Fibroblast of lung (primary cell): ENCODE measurements at regions not wholly inside any gene's neighbourhood (a gene's known extent, or its start where the extent isn't known, plus 50 kb on each side); places are given as distances from the start of the nearest gene placed in this dataset.

ENCODE experiments used
- DNase-seq, 2 donors: peaks; one replicate each; pipeline versions ENCODE4 v3.0.0 to v3.0.0-alpha.2; 2010; ENCODE audit warnings: low read depth in 2 of 2
- H2AFZ ChIP-seq: 2 replicates; pipeline ENCODE4 v1.5.1; 2012; ENCODE audit warnings: low read length, control low read depth, inconsistent platforms
- H3K27ac ChIP-seq: 2 replicates; pipeline ENCODE4 v1.5.1; 2011; ENCODE audit warnings: low read length, control low read depth; ENCODE audit not compliant: insufficient read depth
- H3K27me3 ChIP-seq: 2 replicates; pipeline ENCODE4 v1.5.1; 2011; ENCODE audit warnings: mild to moderate bottlenecking, low read length; ENCODE audit not compliant: control insufficient read depth, insufficient read depth
- H3K36me3 ChIP-seq: 2 replicates; pipeline ENCODE4 v1.5.1; 2011; ENCODE audit warnings: low read length; ENCODE audit not compliant: control insufficient read depth, insufficient read depth
- H3K4me1 ChIP-seq: 2 replicates; pipeline ENCODE4 v1.5.1; 2011; ENCODE audit warnings: low read length; ENCODE audit not compliant: control insufficient read depth, insufficient read depth; ENCODE audit errors: extremely low read depth
- H3K4me2 ChIP-seq: 2 replicates; pipeline ENCODE4 v1.5.1; 2011; ENCODE audit warnings: low read length, control low read depth; ENCODE audit not compliant: insufficient read depth; ENCODE audit errors: extremely low read depth
- H3K4me3 ChIP-seq, 4 experiments: fragments of 200-600 bp in 1 of 4; sonication (generic) in 1 of 4; replicated peaks in 1 of 4; 2 replicates each; pipeline ENCODE4 v1.5.1; 2011 to 2016; ENCODE audit warnings: low read length in 4 of 4, low read depth in 3 of 4, mild to moderate bottlenecking in 3 of 4, control low read depth in 2 of 4, inconsistent platforms in 1 of 4, mixed read lengths in 1 of 4; ENCODE audit not compliant: insufficient read depth in 1 of 4; ENCODE audit errors: control extremely low read depth in 1 of 4
- H3K79me2 ChIP-seq: 2 replicates; pipeline ENCODE4 v1.5.1; 2012; ENCODE audit warnings: mild to moderate bottlenecking, low read length, inconsistent platforms; ENCODE audit not compliant: control insufficient read depth, insufficient read depth
- H3K9ac ChIP-seq: 2 replicates; pipeline ENCODE4 v1.5.1; 2011; ENCODE audit warnings: mild to moderate bottlenecking, low read length, control low read depth; ENCODE audit not compliant: insufficient read depth
- H3K9me3 ChIP-seq: 2 replicates; pipeline ENCODE4 v1.5.1; 2012; ENCODE audit warnings: low read depth, low read length; ENCODE audit not compliant: control insufficient read depth, insufficient read depth
- H4K20me1 ChIP-seq: 2 replicates; pipeline ENCODE4 v1.5.1; 2011; ENCODE audit warnings: low read length; ENCODE audit not compliant: control insufficient read depth, insufficient read depth; ENCODE audit errors: extremely low read depth
- CTCF ChIP-seq, 2 donors: IDR thresholded peaks in 1 of 2; conservative IDR thresholded peaks in 1 of 2; 1 replicate in 1 of 2; 2 replicates in 1 of 2; pipeline ENCODE4 v1.5.1; 2011 to 2012; ENCODE audit warnings: low read length in 2 of 2, control low read depth in 1 of 2, inconsistent platforms in 1 of 2, low read depth in 1 of 2, mild to moderate bottlenecking in 1 of 2
- EZH2 ChIP-seq: IDR thresholded peaks from 2 replicates; pipeline ENCODE4 v1.5.1; 2012; ENCODE audit warnings: low read length, control low read depth, mild to moderate bottlenecking; ENCODE audit errors: missing control alignments

GRCh38 chr2:139514951-139515350 is 734.8 kb upstream of the NXPH2 start:
- TF ChIP-seq CTCF (conservative IDR thresholded peaks at IDR 0.05 in 1 of 2, IDR thresholded peaks at IDR 0.05 in 1 of 2; ENCODE audit: low read depth in 1 of 2, low read length in 2 of 2) (no peak), EZH2 (no peak)
- no peak overlapping the region for H3K4me3 ChIP-seq

GRCh38 chr2:139495851-139496250 is 715.7 kb upstream of the NXPH2 start:
- Histone ChIP-seq H2AFZ (no peak overlapping the region), H3K36me3 (no peaks in the 10 kb centered on the region), H3K9ac (no peak overlapping the region), H3K79me2 (no peaks in the 10 kb centered on the region), H3K4me2 (no peak overlapping the region), H4K20me1 (no peaks in the 10 kb centered on the region), H3K27me3 (no peaks in the 10 kb centered on the region), H3K4me1 (no peaks in the 10 kb centered on the region), H3K27ac (no peak overlapping the region), H3K4me3 (no peak overlapping the region), H3K9me3 (no peaks in the 10 kb centered on the region)
- no peak for DNase-seq
- TF ChIP-seq EZH2 = no peak
- no peak for TF ChIP-seq CTCF (conservative IDR thresholded peaks at IDR 0.05 in 1 of 2, IDR thresholded peaks at IDR 0.05 in 1 of 2; ENCODE audit: low read depth in 1 of 2, low read length in 2 of 2)

More at GRCh38 chr2:139514951-139515350, 734.8 kb upstream of the NXPH2 start:
- no peaks in the 10 kb centered on the region for H3K4me1 ChIP-seq
- H4K20me1 ChIP-seq = no peaks in the 10 kb centered on the region
- H3K9ac ChIP-seq = no peak overlapping the region
- H3K27ac ChIP-seq = no peak overlapping the region
- no peaks in the 10 kb centered on the region for H3K27me3 ChIP-seq
- no peak for DNase-seq
- no peaks in the 10 kb centered on the region for H3K79me2 ChIP-seq
- no peaks in the 10 kb centered on the region for H3K9me3 ChIP-seq
- H3K36me3 ChIP-seq = no peaks in the 10 kb centered on the region
- H2AFZ ChIP-seq = no peak overlapping the region
- H3K4me2 ChIP-seq = no peak overlapping the region

GRCh38 chr2:139492131-139492680 is 712.0 kb upstream of the NXPH2 start:
- H3K4me3 ChIP-seq = no peak overlapping the region
- no peaks in the 10 kb centered on the region for H3K4me1 ChIP-seq
- TF ChIP-seq EZH2 (no peak), CTCF (conservative IDR thresholded peaks at IDR 0.05 in 1 of 2, IDR thresholded peaks at IDR 0.05 in 1 of 2; ENCODE audit: low read depth in 1 of 2, low read length in 2 of 2) (no peak)
- H3K27ac ChIP-seq = no peak overlapping the region
- H2AFZ ChIP-seq = no peak overlapping the region
- no peak overlapping the region for H3K4me2 ChIP-seq
- DNase-seq = no peak
- H3K79me2 ChIP-seq = no peaks in the 10 kb centered on the region
- no peaks in the 10 kb centered on the region for H3K9me3 ChIP-seq
- no peaks in the 10 kb centered on the region for H4K20me1 ChIP-seq
- H3K27me3 ChIP-seq = no peaks in the 10 kb centered on the region
- H3K9ac ChIP-seq = no peak overlapping the region
- H3K36me3 ChIP-seq = no peaks in the 10 kb centered on the region
